ENCODE measurements at regions not wholly inside any gene's neighbourhood (a gene's known extent, or its start where the extent isn't known, plus 50 kb on each side); places are given as distances from the start of the nearest gene placed in this dataset.

GRCh38 chr6:27667016-27667656, 194.2 kb upstream of the ZNF184 start:
- no peak overlapping the region for H3K27ac ChIP-seq (ENCODE audit: insufficient read depth, low read length)
- no peaks in the 10 kb centered on the region for H3K79me1 ChIP-seq (ENCODE audit: low read depth in 1 of 2, low read length in 2 of 2)
- intact Hi-C loops (cut with micrococcal nuclease) = loop anchor here (5.0 kb wide), 1 partner anchor 85 kb away; no protein-coding TSS in a partner anchor
- no peak overlapping the region for H3K18ac ChIP-seq (ENCODE audit: low read depth, low read length)
- in situ Hi-C loops (cut with MboI; ENCODE audit: low sequenced_read_pairs) = no loop called here
- H4K20me1 ChIP-seq (ENCODE audit: insufficient read depth, low read length) = no peaks in the 10 kb centered on the region
- H3K4ac ChIP-seq (ENCODE audit: low read depth, low read length) = no peak overlapping the region
- no peak overlapping the region for H2BK120ac ChIP-seq (ENCODE audit: low read depth, low read length)
- no peaks in the 10 kb centered on the region for H3K27me3 ChIP-seq (ENCODE audit: control insufficient read depth, insufficient read depth, low read length)
- peak overlapping the region; percentile 77; the same call in 1 of the 2 replicates for H3K4me2 ChIP-seq (ENCODE audit: low read depth, low read length)
- no peak for TF ChIP-seq CHD1 (IDR thresholded peaks at IDR 0.05; ENCODE audit: low read depth, low read length)
- no peak for TF ChIP-seq MXI1 (IDR thresholded peaks at IDR 0.05; ENCODE audit: borderline replicate concordance, low read depth, low read length)
- TF ChIP-seq RFX5 (IDR thresholded peaks at IDR 0.05; ENCODE audit: low read depth, low read length) = no peak
- no peak for TF ChIP-seq RCOR1 (IDR thresholded peaks at IDR 0.05; ENCODE audit: insufficient replicate concordance, low read length)
- no peak for TF ChIP-seq ELK1 (IDR thresholded peaks at IDR 0.05; ENCODE audit: borderline replicate concordance, low read depth, low read length)
- H2AFZ ChIP-seq (replicated peaks; ENCODE audit: low read length, poor library complexity) = no peak overlapping the region
- H4K5ac ChIP-seq (ENCODE audit: low read depth, low read length) = no peak overlapping the region
- ChIA-PET POLR2A (ENCODE audit: unreplicated experiment) (no interaction called here), CTCF (no interaction called here)
- H3K56ac ChIP-seq (ENCODE audit: extremely low read depth, insufficient read depth, low read length) = no peak overlapping the region
- H3K9me3 ChIP-seq (ENCODE audit: control insufficient read depth, insufficient read depth, low read length) = no peaks in the 10 kb centered on the region
- H2AK9ac ChIP-seq (replicated peaks; ENCODE audit: low read depth, low read length, poor library complexity) = no peak overlapping the region
- H3K23ac ChIP-seq (ENCODE audit: low read depth, low read length) = no peak overlapping the region
- no peak overlapping the region for H3K14ac ChIP-seq (replicated peaks; ENCODE audit: low read depth, low read length)
- DNase-seq = no peak
- dilution Hi-C loops (cut with HindIII; ENCODE audit: low sequenced_read_pairs, unreplicated experiment) = no loop called here
- peaks cover 1% of the 10 kb centered on the region; the same call in 1 of the 2 replicates for H3K4me1 ChIP-seq (ENCODE audit: control insufficient read depth, insufficient read depth, low read length)
- BruUV-seq (replicated peaks) = no TSS peak
- ATAC-seq (ENCODE audit: low read depth) = no peak
- no peak overlapping the region for H3K9ac ChIP-seq (ENCODE audit: low read depth, low read length)
- H2BK5ac ChIP-seq (ENCODE audit: low read depth, low read length, poor library complexity, severe bottlenecking) = no peak overlapping the region
- H4K8ac ChIP-seq (ENCODE audit: low read depth in 2 of 2, low read length in 2 of 2) = no peak overlapping the region
- H3K9me1 ChIP-seq (ENCODE audit: insufficient read depth, low read length) = no peaks in the 10 kb centered on the region
- peak overlapping the region; percentile 28; the same call in 1 of the 2 replicates for H3K4me3 ChIP-seq (ENCODE audit: insufficient read depth, low read depth, low read length)
- H3K36me3 ChIP-seq (ENCODE audit: control insufficient read depth, insufficient read depth, low read length) = no peaks in the 10 kb centered on the region
- no peak overlapping the region for H2BK15ac ChIP-seq (ENCODE audit: low read depth, low read length)
- no peak overlapping the region for H4K91ac ChIP-seq (ENCODE audit: insufficient read depth, low read depth, low read length)
- WGBS, 2 experiments (ENCODE audit: extremely low coverage in 2 of 2, insufficient read length in 1 of 2) = 20% methylated on average over 2 of the region's 14 CpGs; no CpG with 5 or more reads in 1 of the 2 experiments
- H2AK5ac ChIP-seq (ENCODE audit: low read depth, low read length) = no peak overlapping the region
- H2BK20ac ChIP-seq (ENCODE audit: low read depth, low read length) = no peak overlapping the region

Data from IMR-90 (cell line).